ENCODE measurements at regions not wholly inside any gene's neighbourhood (a gene's known extent, or its start where the extent isn't known, plus 50 kb on each side); places are given as distances from the start of the nearest gene placed in this dataset.

- TF ChIP-seq CTCF (IDR thresholded peaks at IDR 0.05; ENCODE audit: low read length) (no peak), EZH2 (IDR thresholded peaks at IDR 0.05; ENCODE audit: borderline replicate concordance, low read length) (no peak)
Measured at GRCh38 chr12:126762150-126762549, 1504.8 kb upstream of the TMEM132C start.
